Nephron progenitor cell (in vitro differentiated cells): ENCODE measurements at regions not wholly inside any gene's neighbourhood (a gene's known extent, or its start where the extent isn't known, plus 50 kb on each side); places are given as distances from the start of the nearest gene placed in this dataset.

ENCODE experiments used
- DNase-seq: peaks from one replicate; pipeline ENCODE4 v3.0.0; 2021
- H3K27ac Mint-ChIP-seq: 2 replicates; pipeline ENCODE4 v1.8.0; 2021; ENCODE audit warnings: mild to moderate bottlenecking, moderate library complexity, mixed read lengths
- H3K27me3 Mint-ChIP-seq: 2 replicates; pipeline ENCODE4 v1.8.0; 2021; ENCODE audit warnings: mild to moderate bottlenecking, low read depth, mixed read lengths; ENCODE audit not compliant: poor library complexity
- H3K36me3 Mint-ChIP-seq: 2 replicates; pipeline ENCODE4 v1.8.0; 2021; ENCODE audit warnings: low read depth, mixed read lengths
- H3K4me1 Mint-ChIP-seq: 2 replicates; pipeline ENCODE4 v1.8.0; 2021; ENCODE audit warnings: mixed read lengths
- H3K4me3 Mint-ChIP-seq: 2 replicates; pipeline ENCODE4 v1.8.0; 2021; ENCODE audit warnings: mild to moderate bottlenecking, moderate library complexity, mixed read lengths
- H3K9me3 Mint-ChIP-seq: 2 replicates; pipeline ENCODE4 v1.8.0; 2021; ENCODE audit warnings: mild to moderate bottlenecking, moderate library complexity, mixed read lengths
- CTCF ChIP-seq: fragments of 200-600 bp; sonication (generic); IDR thresholded peaks from 2 replicates; pipeline ENCODE4 v1.5.0; 2021; ENCODE audit warnings: antibody characterized with exemption

GRCh38 chr1:29974316-29974724 lies 738.0 kb downstream of the PTPRU start:
- Mint-ChIP-seq H3K36me3 (no peaks in the 10 kb centered on the region), H3K9me3 (peaks cover 3% of the 10 kb centered on the region), H3K27ac (no peak overlapping the region), H3K27me3 (peaks cover 33% of the 10 kb centered on the region), H3K4me3 (no peak overlapping the region), H3K4me1 (no peaks in the 10 kb centered on the region)
- DNase-seq, result no peak
- no peak for TF ChIP-seq CTCF

- TF ChIP-seq CTCF, result no peak
- Mint-ChIP-seq H3K36me3 (no peaks in the 10 kb centered on the region), H3K27ac (no peak overlapping the region), H3K4me3 (no peak overlapping the region), H3K9me3 (peaks cover 3% of the 10 kb centered on the region), H3K4me1 (no peaks in the 10 kb centered on the region), H3K27me3 (peaks cover 35% of the 10 kb centered on the region)
- no peak for DNase-seq
Measured at GRCh38 chr1:29973406-29973805, 737.1 kb downstream of the PTPRU start.

GRCh38 chr1:29972421-29973053 lies 736.2 kb downstream of the PTPRU start:
- no peak for DNase-seq
- no peak overlapping the region for H3K4me3 Mint-ChIP-seq
- TF ChIP-seq CTCF, result no peak
- no peaks in the 10 kb centered on the region for H3K4me1 Mint-ChIP-seq
- no peaks in the 10 kb centered on the region for H3K36me3 Mint-ChIP-seq
- H3K9me3 Mint-ChIP-seq, result peaks cover 3% of the 10 kb centered on the region
- H3K27ac Mint-ChIP-seq, result no peak overlapping the region
- peaks cover 31% of the 10 kb centered on the region for H3K27me3 Mint-ChIP-seq

- Mint-ChIP-seq H3K27me3 (peaks cover 31% of the 10 kb centered on the region), H3K27ac (no peak overlapping the region), H3K4me1 (no peaks in the 10 kb centered on the region), H3K9me3 (no peaks in the 10 kb centered on the region), H3K4me3 (no peak overlapping the region), H3K36me3 (no peaks in the 10 kb centered on the region)
- TF ChIP-seq CTCF, result no peak
- no peak for DNase-seq
Measured at GRCh38 chr1:29971703-29972102, 735.4 kb downstream of the PTPRU start.

- H3K27ac Mint-ChIP-seq, result no peak overlapping the region
- no peak for TF ChIP-seq CTCF
- no peak overlapping the region for H3K4me3 Mint-ChIP-seq
- no peak for DNase-seq
- no peaks in the 10 kb centered on the region for H3K36me3 Mint-ChIP-seq
- H3K27me3 Mint-ChIP-seq, result peaks cover 31% of the 10 kb centered on the region
- peaks cover 4% of the 10 kb centered on the region for H3K4me1 Mint-ChIP-seq
- H3K9me3 Mint-ChIP-seq, result no peaks in the 10 kb centered on the region
Measured at GRCh38 chr1:29970747-29971325, 734.5 kb downstream of the PTPRU start.

GRCh38 chr1:29969576-29969975 lies 733.3 kb downstream of the PTPRU start:
- Mint-ChIP-seq H3K27me3 (peaks cover 27% of the 10 kb centered on the region), H3K4me1 (peaks cover 9% of the 10 kb centered on the region), H3K9me3 (no peaks in the 10 kb centered on the region), H3K4me3 (no peak overlapping the region), H3K36me3 (no peaks in the 10 kb centered on the region), H3K27ac (no peak overlapping the region)
- DNase-seq, result no peak
- TF ChIP-seq CTCF, result no peak
